Spleen (tissue), 7 donors: ENCODE measurements at regions not wholly inside any gene's neighbourhood (a gene's known extent, or its start where the extent isn't known, plus 50 kb on each side); places are given as distances from the start of the nearest gene placed in this dataset.

Experiments
- POLR2A ChIP-seq, 3 donors: fragments of 450-650 bp; IDR thresholded peaks; one replicate each; pipeline ENCODE4 v1.5.1; 2017; ENCODE audit warnings: antibody characterized with exemption in 3 of 3, mild to moderate bottlenecking in 1 of 3
- POLR2AphosphoS5 ChIP-seq, 3 donors: sonication (generic); formaldehyde crosslinking; IDR thresholded peaks; one replicate each; pipeline ENCODE4 v1.5.1; 2017; ENCODE audit warnings: antibody characterized with exemption in 3 of 3
- TF ChIP-seq, protein P1 (sequence below), 11 experiments: fragments of 200-600 bp in 7 of 11; fragments of 450-650 bp in 4 of 11; sonication (generic) in 4 of 11; IDR thresholded peaks in 8 of 11; conservative IDR thresholded peaks in 3 of 11; 1 replicate in 7 of 11; 2 replicates in 4 of 11; pipeline versions ENCODE4 v1.4.0 to v1.8.0; 2016 to 2021; ENCODE audit warnings: antibody characterized with exemption in 11 of 11, inconsistent platforms in 4 of 11, mild to moderate bottlenecking in 1 of 11
- donor health status: DM: no; HTN: no; CAD: no; lungs with moderate emphysema.
- donor health status: DM: no; HTN: no; CAD: no.
- donor health status: DM: no; HTN: no; CAD: no.

DNA sequence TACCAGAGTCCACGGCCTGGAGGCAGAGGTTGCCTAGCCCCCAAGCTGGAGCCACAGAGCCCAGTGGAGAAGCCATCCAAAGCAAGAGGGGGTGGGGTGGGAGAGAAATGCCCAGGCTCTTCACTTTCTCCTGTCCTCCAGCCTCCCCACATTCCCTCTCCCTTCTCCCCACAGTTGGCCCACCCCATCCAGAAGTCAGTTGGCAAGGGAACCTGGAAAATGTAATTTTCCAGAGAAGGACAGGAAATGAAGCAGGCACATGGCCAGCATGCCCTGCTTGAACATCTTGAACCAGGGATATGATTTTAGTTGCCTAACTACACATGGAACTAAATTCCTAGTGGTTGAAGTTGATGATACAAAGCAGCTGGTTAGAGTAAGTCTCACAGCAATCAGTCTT lies 73.3 kb upstream of the IRX6 start:
- TF ChIP-seq POLR2A (IDR thresholded peaks at IDR 0.05) (no peak), POLR2AphosphoS5 (IDR thresholded peaks at IDR 0.05) (no peak)
- TF ChIP-seq, protein P1, sequence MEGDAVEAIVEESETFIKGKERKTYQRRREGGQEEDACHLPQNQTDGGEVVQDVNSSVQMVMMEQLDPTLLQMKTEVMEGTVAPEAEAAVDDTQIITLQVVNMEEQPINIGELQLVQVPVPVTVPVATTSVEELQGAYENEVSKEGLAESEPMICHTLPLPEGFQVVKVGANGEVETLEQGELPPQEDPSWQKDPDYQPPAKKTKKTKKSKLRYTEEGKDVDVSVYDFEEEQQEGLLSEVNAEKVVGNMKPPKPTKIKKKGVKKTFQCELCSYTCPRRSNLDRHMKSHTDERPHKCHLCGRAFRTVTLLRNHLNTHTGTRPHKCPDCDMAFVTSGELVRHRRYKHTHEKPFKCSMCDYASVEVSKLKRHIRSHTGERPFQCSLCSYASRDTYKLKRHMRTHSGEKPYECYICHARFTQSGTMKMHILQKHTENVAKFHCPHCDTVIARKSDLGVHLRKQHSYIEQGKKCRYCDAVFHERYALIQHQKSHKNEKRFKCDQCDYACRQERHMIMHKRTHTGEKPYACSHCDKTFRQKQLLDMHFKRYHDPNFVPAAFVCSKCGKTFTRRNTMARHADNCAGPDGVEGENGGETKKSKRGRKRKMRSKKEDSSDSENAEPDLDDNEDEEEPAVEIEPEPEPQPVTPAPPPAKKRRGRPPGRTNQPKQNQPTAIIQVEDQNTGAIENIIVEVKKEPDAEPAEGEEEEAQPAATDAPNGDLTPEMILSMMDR (IDR thresholded peaks at IDR 0.05 in 8 of 11, conservative IDR thresholded peaks at IDR 0.05 in 3 of 11) = no peak
